ENCODE measurements at regions not wholly inside any gene's neighbourhood (a gene's known extent, or its start where the extent isn't known, plus 50 kb on each side); places are given as distances from the start of the nearest gene placed in this dataset.

- peaks cover 4% of the 10 kb centered on the region for H3K27me3 ChIP-seq (ENCODE audit: insufficient read depth, low read length, poor library complexity)
- no peak for ATAC-seq (ENCODE audit: insufficient read depth, low read depth)
- H3K4me3 ChIP-seq (ENCODE audit: low read depth in 1 of 2, low read length in 2 of 2) = no peak overlapping the region
- TF ChIP-seq CTCF (IDR thresholded peaks at IDR 0.05; ENCODE audit: borderline replicate concordance, extremely low read depth, low read length, poor library complexity, severe bottlenecking) = peak; percentile 10
- TF ChIP-seq EZH2 (IDR thresholded peaks at IDR 0.05; ENCODE audit: borderline replicate concordance, low read depth, low read length, severe bottlenecking) = no peak
- H3K4me1 ChIP-seq (ENCODE audit: insufficient read depth, low read length) = no peaks in the 10 kb centered on the region
- H3K27ac ChIP-seq (ENCODE audit: low read length) = no peak overlapping the region
- H3K36me3 ChIP-seq (ENCODE audit: insufficient read depth, low read length) = no peaks in the 10 kb centered on the region
- no peak overlapping the region for H3K4me2 ChIP-seq (ENCODE audit: insufficient read depth, low read length)
- H3K9me3 ChIP-seq (ENCODE audit: insufficient read depth, low read length, severe bottlenecking) = no peaks in the 10 kb centered on the region
- no peak overlapping the region for H3K9ac ChIP-seq (ENCODE audit: low read depth, low read length)
- no peaks in the 10 kb centered on the region for H4K20me1 ChIP-seq (ENCODE audit: insufficient read depth, low read length)
- H3K79me2 ChIP-seq (ENCODE audit: insufficient read depth, low read length) = no peaks in the 10 kb centered on the region
- no peak for DNase-seq
- no peak overlapping the region for H2AFZ ChIP-seq (ENCODE audit: low read depth, low read length)
Measured at GRCh38 chr7:113431406-113431805, 313.1 kb upstream of the SMIM30 start.

- Histone ChIP-seq H3K9ac (ENCODE audit: low read depth, low read length) (no peak overlapping the region), H3K27me3 (ENCODE audit: insufficient read depth, low read length, poor library complexity) (no peaks in the 10 kb centered on the region), H3K4me2 (ENCODE audit: insufficient read depth, low read length) (no peak overlapping the region), H3K36me3 (ENCODE audit: insufficient read depth, low read length) (no peaks in the 10 kb centered on the region), H3K27ac (ENCODE audit: low read length) (no peak overlapping the region), H3K4me1 (ENCODE audit: insufficient read depth, low read length) (peaks cover 4% of the 10 kb centered on the region), H2AFZ (ENCODE audit: low read depth, low read length) (no peak overlapping the region), H3K9me3 (ENCODE audit: insufficient read depth, low read length, severe bottlenecking) (no peaks in the 10 kb centered on the region), H3K4me3 (ENCODE audit: low read depth in 1 of 2, low read length in 2 of 2) (no peak overlapping the region), H3K79me2 (ENCODE audit: insufficient read depth, low read length) (no peaks in the 10 kb centered on the region), H4K20me1 (ENCODE audit: insufficient read depth, low read length) (no peaks in the 10 kb centered on the region)
- DNase-seq = no peak
- no peak for ATAC-seq (ENCODE audit: insufficient read depth, low read depth)
- TF ChIP-seq EZH2 (IDR thresholded peaks at IDR 0.05; ENCODE audit: borderline replicate concordance, low read depth, low read length, severe bottlenecking) (no peak), CTCF (IDR thresholded peaks at IDR 0.05; ENCODE audit: borderline replicate concordance, extremely low read depth, low read length, poor library complexity, severe bottlenecking) (no peak)
Measured at GRCh38 chr7:113424185-113424817, 305.9 kb upstream of the SMIM30 start.

GRCh38 chr7:113421696-113422330 is 303.5 kb upstream of the SMIM30 start:
- Histone ChIP-seq H3K4me2 (ENCODE audit: insufficient read depth, low read length) (peak overlapping the region; percentile 49), H2AFZ (ENCODE audit: low read depth, low read length) (peak overlapping the region; percentile 51), H3K27ac (ENCODE audit: low read length) (no peak overlapping the region), H3K4me3 (ENCODE audit: low read depth in 1 of 2, low read length in 2 of 2) (no peak overlapping the region; a peak in 1 of 4 replicates), H3K9ac (ENCODE audit: low read depth, low read length) (no peak overlapping the region), H3K9me3 (ENCODE audit: insufficient read depth, low read length, severe bottlenecking) (no peaks in the 10 kb centered on the region), H3K27me3 (ENCODE audit: insufficient read depth, low read length, poor library complexity) (no peaks in the 10 kb centered on the region), H4K20me1 (ENCODE audit: insufficient read depth, low read length) (no peaks in the 10 kb centered on the region), H3K4me1 (ENCODE audit: insufficient read depth, low read length) (peaks cover 4% of the 10 kb centered on the region), H3K36me3 (ENCODE audit: insufficient read depth, low read length) (no peaks in the 10 kb centered on the region), H3K79me2 (ENCODE audit: insufficient read depth, low read length) (no peaks in the 10 kb centered on the region)
- DNase-seq (peak; percentile 82), ATAC-seq (ENCODE audit: insufficient read depth, low read depth) (peak; percentile 99)
- TF ChIP-seq EZH2 (IDR thresholded peaks at IDR 0.05; ENCODE audit: borderline replicate concordance, low read depth, low read length, severe bottlenecking) (no peak), CTCF (IDR thresholded peaks at IDR 0.05; ENCODE audit: borderline replicate concordance, extremely low read depth, low read length, poor library complexity, severe bottlenecking) (peak; percentile 93)

Measured in DND-41 (cell line).